RWPE1 (cell line): ENCODE measurements at regions not wholly inside any gene's neighbourhood (a gene's known extent, or its start where the extent isn't known, plus 50 kb on each side); places are given as distances from the start of the nearest gene placed in this dataset.

Experiments
- CTCF ChIA-PET: fragments of 350-600 bp; sonication (Branson Sonifier 250); formaldehyde crosslinking; extraction: SDS; loops from one replicate; lab custom pipeline; 2021; lab: Yijun Ruan, JAX
- POLR2A ChIA-PET: fragments of 400-600 bp; formaldehyde crosslinking; extraction: SDS; loops from one replicate; lab custom pipeline; 2020; ENCODE audit warnings: antibody characterized with exemption; ENCODE audit not compliant: low non-redundant PET; lab: Yijun Ruan, JAX
- DNase-seq: peaks from one replicate; pipeline ENCODE4 v3.0.0; 2012; ENCODE audit warnings: low spot score
- H3K27ac ChIP-seq: fragments of 450-650 bp; 2 replicates; pipeline ENCODE4 v1.5.1; 2017
- TF ChIP-seq, protein P1 (sequence below): fragments of 450-650 bp; conservative IDR thresholded peaks from 2 replicates; pipeline ENCODE4 v1.5.1; 2017; ENCODE audit warnings: low read depth, mild to moderate bottlenecking

DNA sequence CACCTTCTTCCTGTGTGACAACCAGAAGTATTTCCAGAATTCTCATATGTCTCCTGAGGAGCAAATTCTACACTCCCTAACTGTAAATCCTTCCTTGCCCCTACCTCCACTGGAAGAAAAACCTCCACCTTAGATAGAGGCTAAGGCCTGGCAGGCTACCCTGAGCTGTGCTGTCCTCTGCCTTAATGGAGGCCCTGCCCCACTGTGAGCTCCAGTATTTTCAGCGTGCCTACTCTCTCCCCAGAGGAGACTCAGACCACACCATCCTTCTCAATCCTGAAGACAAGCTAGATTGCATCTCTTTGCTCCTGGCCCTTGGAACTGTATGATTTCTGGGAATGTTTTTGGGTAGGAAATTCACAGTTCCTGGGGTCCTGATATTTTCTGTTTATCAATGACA, 110.0 kb upstream of the OBI1 start:
- TF ChIP-seq, protein P1, sequence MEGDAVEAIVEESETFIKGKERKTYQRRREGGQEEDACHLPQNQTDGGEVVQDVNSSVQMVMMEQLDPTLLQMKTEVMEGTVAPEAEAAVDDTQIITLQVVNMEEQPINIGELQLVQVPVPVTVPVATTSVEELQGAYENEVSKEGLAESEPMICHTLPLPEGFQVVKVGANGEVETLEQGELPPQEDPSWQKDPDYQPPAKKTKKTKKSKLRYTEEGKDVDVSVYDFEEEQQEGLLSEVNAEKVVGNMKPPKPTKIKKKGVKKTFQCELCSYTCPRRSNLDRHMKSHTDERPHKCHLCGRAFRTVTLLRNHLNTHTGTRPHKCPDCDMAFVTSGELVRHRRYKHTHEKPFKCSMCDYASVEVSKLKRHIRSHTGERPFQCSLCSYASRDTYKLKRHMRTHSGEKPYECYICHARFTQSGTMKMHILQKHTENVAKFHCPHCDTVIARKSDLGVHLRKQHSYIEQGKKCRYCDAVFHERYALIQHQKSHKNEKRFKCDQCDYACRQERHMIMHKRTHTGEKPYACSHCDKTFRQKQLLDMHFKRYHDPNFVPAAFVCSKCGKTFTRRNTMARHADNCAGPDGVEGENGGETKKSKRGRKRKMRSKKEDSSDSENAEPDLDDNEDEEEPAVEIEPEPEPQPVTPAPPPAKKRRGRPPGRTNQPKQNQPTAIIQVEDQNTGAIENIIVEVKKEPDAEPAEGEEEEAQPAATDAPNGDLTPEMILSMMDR, result no peak
- DNase-seq, result no peak
- ChIA-PET POLR2A (no interaction called here), CTCF (interaction anchor here (0.6 kb wide), 1 partner anchor 460 kb away, joined by 5 read pairs; no protein-coding TSS in a partner anchor)
- no peak overlapping the region for H3K27ac ChIP-seq

DNA sequence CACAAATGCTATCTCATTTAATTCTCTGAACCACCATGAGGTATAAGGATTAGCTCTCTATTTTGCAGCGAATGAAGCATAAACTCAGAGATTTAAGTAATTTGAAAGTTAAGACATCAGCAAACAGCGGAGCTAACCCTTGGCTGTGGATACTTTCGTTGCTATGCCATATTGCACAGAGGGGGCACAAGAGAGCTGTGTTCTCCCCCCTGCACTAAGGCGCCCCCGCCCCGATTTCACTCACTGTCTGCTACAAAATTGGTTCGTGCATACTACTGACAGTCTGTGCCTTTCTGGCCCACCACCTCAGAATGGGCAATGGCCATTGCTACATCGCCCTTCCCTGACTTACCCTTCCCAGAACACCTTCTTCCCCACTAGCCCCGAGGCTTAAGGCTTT, 105.7 kb upstream of the OBI1 start:
- TF ChIP-seq, protein P1, result no peak
- POLR2A ChIA-PET, result no interaction called here
- DNase-seq, result no peak
- CTCF ChIA-PET, result interaction anchor here (0.6 kb wide), 1 partner anchor 664 kb away, joined by 3 read pairs; no protein-coding TSS in a partner anchor
- no peak overlapping the region for H3K27ac ChIP-seq

DNA sequence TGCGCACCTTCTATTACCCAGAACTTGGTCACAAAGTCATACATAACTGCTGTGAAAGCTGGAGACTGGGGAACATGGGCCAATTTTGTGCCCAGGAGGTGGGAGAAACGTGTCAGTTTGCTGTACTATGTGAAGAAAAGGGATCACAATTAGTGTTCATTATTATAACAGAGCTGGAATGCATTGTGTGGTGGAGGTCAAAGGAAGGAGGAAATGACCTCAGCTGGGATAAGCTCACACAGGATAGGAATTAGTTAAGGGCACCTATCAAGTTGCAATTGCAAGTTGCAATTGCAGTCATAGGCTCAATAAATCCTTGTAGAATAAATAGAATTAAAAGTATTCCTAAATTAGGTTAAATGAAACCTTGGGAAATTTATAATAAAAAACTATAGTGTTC, 103.9 kb upstream of the OBI1 start:
- TF ChIP-seq, protein P1, result no peak
- H3K27ac ChIP-seq, result no peak overlapping the region
- CTCF ChIA-PET, result no interaction called here
- no peak for DNase-seq
- POLR2A ChIA-PET, result no interaction called here

DNA sequence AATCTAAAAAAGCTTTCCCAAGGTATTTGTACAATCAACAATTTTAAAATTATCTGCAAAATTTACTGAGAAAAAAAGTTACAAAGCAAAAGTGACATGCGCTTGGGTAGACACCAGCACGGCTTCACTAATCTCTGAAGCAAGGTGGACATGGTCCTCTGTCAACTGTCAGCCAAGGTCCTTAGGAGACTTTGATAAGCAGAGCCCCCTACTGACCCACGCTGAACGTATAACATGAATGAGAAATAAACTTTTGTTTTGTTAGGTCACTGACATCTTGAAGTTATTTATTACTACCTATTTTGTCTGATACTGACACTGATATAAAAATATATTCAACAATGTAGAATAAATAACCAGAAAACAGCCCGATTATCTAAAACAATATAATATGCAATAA, 100.7 kb upstream of the OBI1 start:
- TF ChIP-seq, protein P1, result no peak
- POLR2A ChIA-PET, result no interaction called here
- CTCF ChIA-PET, result no interaction called here
- no peak for DNase-seq
- H3K27ac ChIP-seq, result no peak overlapping the region

DNA sequence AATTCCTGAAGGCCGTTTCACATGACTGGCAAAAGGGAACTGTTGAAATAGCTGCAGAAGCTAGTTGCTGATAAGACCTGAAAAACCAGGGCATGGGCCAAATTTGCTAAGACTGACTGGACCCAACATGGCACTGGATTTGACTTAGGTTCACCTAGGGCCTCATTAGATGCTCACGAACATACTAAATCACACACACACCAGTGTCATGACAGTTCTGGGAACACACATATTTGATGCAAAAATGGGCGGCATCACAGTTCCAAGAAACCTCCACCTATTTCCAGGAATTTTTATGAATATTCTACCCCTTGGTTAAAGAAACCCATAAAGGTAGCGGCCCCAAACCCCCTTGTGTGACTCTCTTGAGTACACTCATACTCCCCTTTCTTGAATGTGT, 99.6 kb upstream of the OBI1 start:
- POLR2A ChIA-PET, result no interaction called here
- DNase-seq, result no peak
- TF ChIP-seq, protein P1, result no peak
- CTCF ChIA-PET, result no interaction called here
- no peak overlapping the region for H3K27ac ChIP-seq

DNA sequence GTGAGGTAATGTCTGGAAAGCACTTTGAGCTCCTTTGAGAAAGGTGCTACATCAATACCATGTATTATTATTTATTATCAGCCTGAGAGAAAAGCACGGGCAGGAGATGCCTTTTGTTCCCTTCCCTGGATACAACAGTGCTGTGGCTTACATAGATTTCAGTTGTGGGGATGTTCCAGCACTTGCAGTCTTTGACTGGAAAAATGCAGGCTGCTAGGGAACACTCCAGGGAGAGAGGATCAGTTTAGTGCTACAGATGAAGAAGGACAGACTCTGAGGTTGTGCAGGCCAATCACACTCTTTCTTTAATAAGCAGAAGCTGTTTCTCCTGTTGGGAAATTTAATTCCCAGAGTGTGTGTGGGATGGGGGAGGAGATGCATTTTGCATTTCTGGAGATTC, 94.5 kb upstream of the OBI1 start:
- no peak overlapping the region for H3K27ac ChIP-seq
- POLR2A ChIA-PET, result no interaction called here
- DNase-seq, result no peak
- TF ChIP-seq, protein P1, result no peak
- CTCF ChIA-PET, result interaction anchor here (0.7 kb wide), 1 partner anchor 111 kb away, joined by 3 read pairs; no protein-coding TSS in a partner anchor
